Rectal smooth muscle tissue (tissue), 1 donor: ENCODE measurements at regions not wholly inside any gene's neighbourhood (a gene's known extent, or its start where the extent isn't known, plus 50 kb on each side); places are given as distances from the start of the nearest gene placed in this dataset.
"Not testable (repeated sequence)": the region's sequence is repeated elsewhere in the genome, so short reads cannot be mapped to it uniquely, and the experiment has no call there.

Experiments used
- H3K27ac ChIP-seq: one replicate; pipeline ENCODE4 v1.7.0; 2013; ENCODE audit warnings: low read depth, low read length, inconsistent platforms
- H3K27me3 ChIP-seq: one replicate; pipeline ENCODE4 v1.7.0; 2013; ENCODE audit warnings: low read length; ENCODE audit not compliant: control insufficient read depth, insufficient read depth
- H3K36me3 ChIP-seq: one replicate; pipeline ENCODE4 v1.7.0; 2013; ENCODE audit warnings: low read length; ENCODE audit not compliant: control insufficient read depth, insufficient read depth
- H3K4me1 ChIP-seq: one replicate; pipeline ENCODE4 v1.7.0; 2013; ENCODE audit warnings: low read length; ENCODE audit not compliant: control insufficient read depth, insufficient read depth
- H3K4me3 ChIP-seq: one replicate; pipeline ENCODE4 v1.7.0; 2013; ENCODE audit warnings: low read length
- H3K9ac ChIP-seq: one replicate; pipeline ENCODE4 v1.7.0; 2013; ENCODE audit warnings: low read length

DNA sequence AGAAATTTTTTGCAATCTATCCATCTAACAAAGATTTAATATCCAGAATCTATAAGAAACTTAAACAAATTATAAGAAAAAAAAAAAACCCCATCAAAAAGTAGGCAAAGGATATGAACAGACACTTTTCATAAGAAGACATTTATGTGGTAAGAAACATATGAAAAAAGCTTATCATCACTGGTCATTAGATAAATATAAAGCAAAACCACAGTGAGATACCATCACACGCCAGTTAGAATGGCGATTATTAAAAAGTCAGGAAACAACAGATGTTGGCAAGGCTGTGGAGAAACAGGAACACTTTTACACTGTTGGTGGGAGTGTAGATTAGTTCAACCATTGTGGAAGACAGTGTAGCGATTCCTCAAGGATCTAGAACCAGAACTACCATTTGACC, 110.3 kb upstream of the SLC7A11 start:
- H3K4me1 ChIP-seq, H3K27ac ChIP-seq, H3K9ac ChIP-seq, H3K4me3 ChIP-seq, H3K36me3 ChIP-seq, H3K27me3 ChIP-seq: not testable (repeated sequence)

DNA sequence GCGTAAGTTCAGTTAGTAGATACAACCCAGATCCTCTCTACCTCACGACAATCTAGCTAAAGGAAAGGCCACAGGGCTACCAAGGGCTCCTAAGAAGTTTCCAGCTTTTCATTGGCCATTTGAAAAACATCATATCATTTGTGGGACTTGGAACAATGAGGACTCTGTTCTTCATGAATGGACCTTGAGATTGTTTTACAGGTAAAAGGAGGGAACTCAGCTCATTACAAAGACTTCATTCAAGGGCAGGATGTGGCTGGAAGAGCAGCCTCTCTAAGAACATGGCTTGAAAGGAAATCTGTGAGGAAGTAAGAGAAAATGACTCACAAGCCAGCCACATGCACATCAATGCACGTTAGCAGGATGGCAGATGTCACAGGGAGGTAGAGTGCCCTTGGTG, 105.9 kb upstream of the SLC7A11 start:
- Histone ChIP-seq H3K4me3 (no peak overlapping the region), H3K27ac (no peak overlapping the region), H3K9ac (no peak overlapping the region), H3K36me3 (no peaks in the 10 kb centered on the region), H3K4me1 (no peaks in the 10 kb centered on the region), H3K27me3 (no peaks in the 10 kb centered on the region)

DNA sequence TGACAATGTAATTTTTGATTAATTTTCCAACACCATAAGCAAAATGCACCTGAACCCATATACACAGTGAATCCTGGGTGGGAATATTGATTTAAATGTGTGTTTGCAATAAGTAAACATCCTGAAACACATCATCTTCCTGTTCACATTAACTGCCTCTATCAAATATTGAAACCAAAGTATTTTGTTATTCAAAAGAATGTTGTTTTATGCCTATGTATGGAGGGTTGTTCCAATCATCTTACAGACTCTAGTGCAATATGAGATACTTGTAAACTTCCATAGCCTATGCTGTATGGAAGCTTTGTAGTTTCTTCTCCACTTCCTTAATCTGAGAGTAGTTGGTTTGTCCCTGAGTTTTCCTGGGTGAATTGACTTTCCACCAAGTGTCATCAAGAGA, 105.4 kb upstream of the SLC7A11 start:
- Histone ChIP-seq H3K36me3 (no peaks in the 10 kb centered on the region), H3K4me1 (no peaks in the 10 kb centered on the region), H3K9ac (no peak overlapping the region), H3K27me3 (no peaks in the 10 kb centered on the region), H3K27ac (no peak overlapping the region), H3K4me3 (no peak overlapping the region)

DNA sequence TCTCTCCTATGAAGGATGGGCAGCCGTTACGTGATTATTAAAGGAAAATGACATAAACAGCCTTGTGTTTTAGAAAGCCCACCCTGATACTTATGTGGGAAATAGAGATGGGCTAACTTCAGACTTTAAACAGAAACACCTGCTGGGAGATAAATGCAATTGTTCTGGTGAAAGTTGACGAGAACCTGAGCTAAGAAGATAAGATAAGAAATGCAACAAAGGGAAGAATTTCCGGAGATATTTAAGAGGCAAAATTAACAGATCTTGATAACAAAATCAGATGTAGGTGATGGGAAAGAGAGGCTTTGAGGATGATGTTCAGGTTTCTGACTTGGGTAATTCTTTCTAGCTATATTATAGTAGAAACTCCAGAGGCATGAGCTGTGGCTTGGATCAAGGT, 102.7 kb upstream of the SLC7A11 start:
- no peak overlapping the region for H3K4me3 ChIP-seq
- no peaks in the 10 kb centered on the region for H3K36me3 ChIP-seq
- H3K4me1 ChIP-seq, result no peaks in the 10 kb centered on the region
- no peak overlapping the region for H3K9ac ChIP-seq
- H3K27me3 ChIP-seq, result no peaks in the 10 kb centered on the region
- no peak overlapping the region for H3K27ac ChIP-seq

DNA sequence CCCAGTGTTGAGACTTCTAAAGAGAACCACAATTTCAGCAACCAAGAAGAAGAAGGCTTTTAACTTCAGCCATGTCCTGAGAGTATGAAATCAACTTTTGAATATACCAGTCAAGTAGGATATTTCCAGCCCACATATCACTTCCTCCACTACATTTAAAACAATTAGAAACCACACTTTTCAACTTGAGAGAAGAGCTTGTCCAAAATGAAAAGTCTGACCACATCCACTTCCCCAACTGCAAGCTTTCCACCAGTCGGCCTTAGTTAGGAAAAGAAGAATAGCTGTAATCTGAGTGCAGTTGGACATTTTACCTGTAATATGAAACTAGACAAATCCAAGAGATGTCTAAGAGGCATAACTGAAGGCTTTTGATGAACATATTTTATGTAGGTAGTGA, 101.9 kb upstream of the SLC7A11 start:
- H3K4me1 ChIP-seq, result no peaks in the 10 kb centered on the region

DNA sequence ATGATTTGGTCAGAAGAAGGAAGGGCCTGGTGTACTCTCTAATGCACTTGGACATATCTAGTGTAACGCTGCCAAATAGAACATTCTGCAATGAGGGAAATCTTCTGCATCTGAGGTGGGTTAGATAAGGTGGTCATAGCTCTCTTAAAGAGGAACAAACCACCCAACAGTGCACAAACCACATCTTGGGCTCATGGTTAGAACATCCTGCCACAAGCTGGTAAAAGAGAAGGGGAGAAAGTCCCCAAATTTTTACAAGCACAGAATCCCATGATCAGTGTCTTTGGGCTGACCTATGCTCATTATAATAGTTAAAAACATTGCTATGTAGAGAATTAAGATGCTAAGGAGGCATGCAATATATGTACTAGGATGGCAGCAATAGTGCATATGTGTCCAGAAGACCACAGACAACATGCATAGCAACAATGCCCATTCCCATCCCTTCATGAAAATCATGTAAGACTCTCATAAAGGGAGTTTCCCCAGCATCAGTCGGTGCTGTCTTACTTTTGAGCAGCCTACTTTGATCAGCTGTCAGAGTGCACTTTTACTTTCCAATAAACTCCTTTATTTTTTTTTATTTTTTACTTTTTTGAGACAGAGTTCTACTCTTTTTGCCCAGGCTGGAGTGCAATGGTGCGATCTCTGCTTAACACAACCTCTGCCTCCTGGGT, 99.7 kb upstream of the SLC7A11 start:
- Histone ChIP-seq H3K27me3 (no peaks in the 10 kb centered on the region), H3K4me3 (no peak overlapping the region), H3K27ac (no peak overlapping the region), H3K4me1 (no peaks in the 10 kb centered on the region), H3K36me3 (no peaks in the 10 kb centered on the region), H3K9ac (no peak overlapping the region)

More for the DNA sequence above, 101.9 kb upstream of the SLC7A11 start:
- H3K27ac ChIP-seq, result no peak overlapping the region
- H3K27me3 ChIP-seq, result no peaks in the 10 kb centered on the region
- no peak overlapping the region for H3K9ac ChIP-seq
- H3K4me3 ChIP-seq, result no peak overlapping the region
- no peaks in the 10 kb centered on the region for H3K36me3 ChIP-seq

DNA sequence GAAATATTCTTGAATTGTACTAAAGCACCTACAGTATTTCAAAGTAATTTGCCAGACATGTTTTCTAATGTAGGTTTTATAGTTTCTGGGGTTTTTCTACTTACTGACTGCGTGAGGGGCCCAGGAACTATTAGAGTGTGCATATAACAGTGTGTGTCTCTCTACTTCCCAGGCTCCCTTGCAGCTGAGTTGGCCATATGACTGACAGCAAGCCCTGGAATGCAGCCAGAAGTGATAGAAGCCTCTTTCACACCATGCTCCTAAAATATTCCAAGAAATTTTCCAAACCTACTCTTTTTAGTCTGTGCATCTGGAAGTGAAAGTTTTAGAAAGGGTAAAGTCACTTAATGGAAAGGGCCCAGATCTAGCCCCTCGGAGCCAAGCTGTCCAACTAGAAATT, 96.7 kb upstream of the SLC7A11 start:
- H3K36me3 ChIP-seq, result no peaks in the 10 kb centered on the region
- no peaks in the 10 kb centered on the region for H3K27me3 ChIP-seq
- H3K27ac ChIP-seq, result no peak overlapping the region
- no peak overlapping the region for H3K9ac ChIP-seq
- no peaks in the 10 kb centered on the region for H3K4me1 ChIP-seq
- H3K4me3 ChIP-seq, result no peak overlapping the region

DNA sequence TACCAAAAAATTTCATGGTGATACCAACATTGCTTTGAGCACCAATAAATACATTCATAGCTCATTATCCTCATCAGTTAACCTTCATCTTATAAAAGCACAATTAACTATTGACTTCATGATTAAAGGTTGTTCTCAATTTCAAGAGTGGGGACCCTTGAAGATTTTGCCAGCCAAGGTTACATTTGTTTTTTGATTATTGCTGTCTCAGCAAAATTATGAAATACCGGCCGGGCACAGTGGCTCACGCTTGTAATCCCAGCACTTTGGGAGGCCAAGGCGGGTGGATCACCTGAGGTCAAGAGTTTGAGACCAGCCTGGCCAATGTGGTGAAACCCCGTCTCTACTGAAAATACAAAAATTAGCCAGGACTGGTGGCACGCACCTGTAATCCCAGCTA, 96.1 kb upstream of the SLC7A11 start:
- not testable (repeated sequence) for H3K4me3 ChIP-seq, H3K9ac ChIP-seq, H3K27me3 ChIP-seq, H3K36me3 ChIP-seq, H3K27ac ChIP-seq, H3K4me1 ChIP-seq

DNA sequence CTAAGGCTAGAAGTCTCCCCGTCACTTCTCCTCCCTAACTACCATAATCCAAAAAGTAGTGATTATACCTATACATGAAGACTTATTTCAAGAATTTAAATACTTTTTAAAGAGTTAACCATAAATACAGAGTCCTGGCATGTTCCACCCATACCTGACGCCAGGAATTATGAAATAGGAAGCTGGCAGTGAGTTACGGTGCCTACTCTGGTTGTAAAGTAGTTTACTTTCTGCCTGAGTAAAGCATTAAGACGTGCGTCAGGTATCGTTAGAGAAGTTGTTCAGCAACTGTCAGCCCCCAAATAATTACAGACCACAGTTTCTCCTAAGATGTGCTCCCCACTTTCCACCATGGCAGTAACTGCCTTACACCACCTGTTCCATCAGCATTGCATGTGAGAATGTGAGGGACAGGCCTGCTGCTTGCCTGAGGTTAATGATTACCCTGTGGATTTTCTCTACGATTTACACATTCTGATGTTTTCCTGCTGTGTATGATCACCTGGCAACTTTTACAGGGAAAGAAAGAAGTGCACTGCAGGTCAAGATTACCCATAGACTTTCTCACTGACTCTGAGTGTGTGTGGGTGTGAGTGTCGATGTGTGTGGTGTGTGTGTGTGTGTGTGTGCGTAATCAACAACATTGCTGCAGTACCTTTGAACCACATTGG, 92.3 kb upstream of the SLC7A11 start:
- Histone ChIP-seq H3K4me3 (no peak overlapping the region), H3K9ac (no peak overlapping the region), H3K27me3 (no peaks in the 10 kb centered on the region), H3K27ac (no peak overlapping the region), H3K36me3 (no peaks in the 10 kb centered on the region), H3K4me1 (no peaks in the 10 kb centered on the region)

DNA sequence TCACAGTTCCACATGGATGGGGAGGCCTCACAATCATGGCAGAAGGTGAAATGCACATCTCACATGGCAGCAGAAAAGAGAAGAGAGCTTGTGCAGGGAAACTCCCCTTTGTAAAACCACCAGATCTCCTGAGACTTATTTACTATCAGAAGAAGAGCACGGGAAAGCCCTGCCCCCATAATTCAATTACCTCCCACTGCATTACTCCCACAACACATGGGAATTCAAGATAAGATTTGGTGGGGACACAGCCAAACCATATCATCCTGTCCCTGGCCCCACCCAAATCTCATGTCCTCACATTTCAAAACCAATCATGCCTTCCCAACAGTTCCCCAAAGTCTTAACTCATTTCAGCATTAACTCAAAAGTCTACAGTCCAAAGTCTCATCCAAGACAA, 90.3 kb upstream of the SLC7A11 start:
- not testable (repeated sequence) for H3K4me3 ChIP-seq, H3K27me3 ChIP-seq, H3K9ac ChIP-seq, H3K36me3 ChIP-seq, H3K4me1 ChIP-seq, H3K27ac ChIP-seq

DNA sequence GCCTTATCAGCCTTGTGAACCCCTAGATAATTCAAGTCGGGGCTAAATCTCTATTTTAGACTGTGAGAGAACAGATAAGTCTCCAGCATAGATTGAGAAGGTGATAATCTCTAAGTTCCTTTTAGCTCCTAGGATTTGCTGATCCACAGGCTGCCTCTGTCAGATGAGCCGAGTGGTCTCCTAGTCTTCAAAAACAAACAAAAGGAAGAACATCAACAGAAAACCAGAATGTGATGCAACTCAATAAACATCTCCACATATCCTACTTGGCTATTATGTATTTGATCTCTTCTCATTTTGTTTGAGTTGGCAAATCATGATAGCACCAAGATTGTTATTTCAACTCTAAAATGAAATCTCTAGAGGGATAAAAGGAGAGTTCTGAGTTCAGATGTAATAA, 88.4 kb upstream of the SLC7A11 start:
- H3K9ac ChIP-seq, result no peak overlapping the region
- H3K27me3 ChIP-seq, result no peaks in the 10 kb centered on the region
- H3K36me3 ChIP-seq, result no peaks in the 10 kb centered on the region
- no peak overlapping the region for H3K27ac ChIP-seq
- H3K4me3 ChIP-seq, result no peak overlapping the region
- no peaks in the 10 kb centered on the region for H3K4me1 ChIP-seq

DNA sequence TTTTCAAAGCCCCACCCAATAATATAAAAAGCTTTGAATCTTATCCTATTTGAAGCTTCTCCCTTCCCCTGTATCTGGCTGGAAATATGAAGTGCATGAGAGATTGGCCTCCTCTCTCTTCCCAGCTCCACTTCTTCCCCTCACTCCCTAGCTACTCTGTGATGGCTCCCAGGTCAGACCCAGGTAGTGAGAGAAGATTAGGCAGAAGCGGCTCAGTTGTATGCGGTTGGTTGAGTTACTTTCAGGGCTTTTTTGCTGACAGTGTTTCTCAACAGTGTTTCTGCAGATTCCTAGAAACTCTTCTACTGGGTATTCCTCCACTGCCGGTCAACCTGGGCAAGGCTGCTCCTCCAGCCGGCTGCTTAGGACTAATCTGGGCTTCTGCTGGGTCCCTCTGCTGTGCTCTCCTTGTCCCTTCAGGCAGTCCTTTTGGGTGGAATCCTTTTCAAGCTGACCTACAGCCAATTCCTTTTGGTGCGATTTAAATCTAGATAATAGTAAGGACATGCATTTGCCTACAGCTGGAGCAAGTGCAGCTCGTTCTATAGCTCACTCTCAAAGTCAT, 87.4 kb upstream of the SLC7A11 start:
- H3K9ac ChIP-seq, result no peak overlapping the region
- H3K27ac ChIP-seq, result no peak overlapping the region
- no peaks in the 10 kb centered on the region for H3K36me3 ChIP-seq
- H3K4me1 ChIP-seq, result no peaks in the 10 kb centered on the region
- H3K27me3 ChIP-seq, result no peaks in the 10 kb centered on the region
- no peak overlapping the region for H3K4me3 ChIP-seq

DNA sequence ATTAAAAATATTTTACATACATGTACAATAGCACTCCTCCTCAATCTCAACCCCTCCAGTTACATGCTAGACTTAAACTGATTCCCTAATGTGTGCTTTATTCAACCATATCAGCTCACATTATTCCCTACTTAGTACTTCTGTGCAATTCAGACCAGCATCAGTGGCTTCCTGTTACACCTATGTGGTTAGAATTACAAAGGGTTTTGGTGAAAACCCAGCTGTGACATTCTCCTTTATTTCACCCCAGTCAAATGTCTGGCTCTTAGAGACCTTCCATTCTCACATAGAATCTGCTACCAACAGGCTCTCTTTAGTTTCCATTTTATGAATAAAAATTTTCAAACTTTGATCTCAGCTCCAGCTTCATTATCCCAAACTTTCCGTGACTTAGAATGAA, 85.2 kb upstream of the SLC7A11 start:
- Histone ChIP-seq H3K4me1 (no peaks in the 10 kb centered on the region), H3K9ac (no peak overlapping the region), H3K4me3 (no peak overlapping the region), H3K36me3 (no peaks in the 10 kb centered on the region), H3K27ac (no peak overlapping the region), H3K27me3 (no peaks in the 10 kb centered on the region)
